ENCODE measurements at regions not wholly inside any gene's neighbourhood (a gene's known extent, or its start where the extent isn't known, plus 50 kb on each side); places are given as distances from the start of the nearest gene placed in this dataset.

DNA sequence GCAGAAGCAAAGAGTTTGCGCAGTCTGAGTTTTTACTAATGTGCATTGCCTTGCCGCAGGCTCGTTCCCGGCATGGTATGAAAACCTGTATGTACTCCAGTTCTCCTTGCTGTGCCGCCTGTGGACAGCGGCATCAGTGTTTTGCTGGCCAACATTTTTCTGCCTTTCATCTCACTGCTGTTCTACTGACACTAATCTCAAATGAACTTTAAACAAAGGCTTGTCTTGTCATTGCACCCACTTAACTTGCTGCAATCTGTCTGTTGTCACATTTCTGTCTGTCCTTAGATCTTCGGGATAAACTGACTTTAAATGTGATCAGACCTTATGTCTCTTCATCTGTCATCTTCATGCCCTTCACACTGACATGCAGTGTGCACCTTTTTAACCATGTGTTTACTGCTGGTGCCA is 71.7 kb upstream of the ZNRF2 start:
- no peak for DNase-seq
- Histone ChIP-seq H3K9me3 (replicated peaks) (peaks cover 3% of the 10 kb centered on the region), H3K4me3 (no peak overlapping the region), H3K36me3 (no peaks in the 10 kb centered on the region), H3K27ac (replicated peaks) (no peak overlapping the region), H3K4me1 (peaks cover 6% of the 10 kb centered on the region), H3K27me3 (ENCODE audit: low read depth) (no peaks in the 10 kb centered on the region)
- TF ChIP-seq, protein P1, sequence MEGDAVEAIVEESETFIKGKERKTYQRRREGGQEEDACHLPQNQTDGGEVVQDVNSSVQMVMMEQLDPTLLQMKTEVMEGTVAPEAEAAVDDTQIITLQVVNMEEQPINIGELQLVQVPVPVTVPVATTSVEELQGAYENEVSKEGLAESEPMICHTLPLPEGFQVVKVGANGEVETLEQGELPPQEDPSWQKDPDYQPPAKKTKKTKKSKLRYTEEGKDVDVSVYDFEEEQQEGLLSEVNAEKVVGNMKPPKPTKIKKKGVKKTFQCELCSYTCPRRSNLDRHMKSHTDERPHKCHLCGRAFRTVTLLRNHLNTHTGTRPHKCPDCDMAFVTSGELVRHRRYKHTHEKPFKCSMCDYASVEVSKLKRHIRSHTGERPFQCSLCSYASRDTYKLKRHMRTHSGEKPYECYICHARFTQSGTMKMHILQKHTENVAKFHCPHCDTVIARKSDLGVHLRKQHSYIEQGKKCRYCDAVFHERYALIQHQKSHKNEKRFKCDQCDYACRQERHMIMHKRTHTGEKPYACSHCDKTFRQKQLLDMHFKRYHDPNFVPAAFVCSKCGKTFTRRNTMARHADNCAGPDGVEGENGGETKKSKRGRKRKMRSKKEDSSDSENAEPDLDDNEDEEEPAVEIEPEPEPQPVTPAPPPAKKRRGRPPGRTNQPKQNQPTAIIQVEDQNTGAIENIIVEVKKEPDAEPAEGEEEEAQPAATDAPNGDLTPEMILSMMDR (IDR thresholded peaks at IDR 0.05; ENCODE audit: borderline replicate concordance), result no peak
- intact Hi-C loops (cut with micrococcal nuclease), result no loop called here

DNA sequence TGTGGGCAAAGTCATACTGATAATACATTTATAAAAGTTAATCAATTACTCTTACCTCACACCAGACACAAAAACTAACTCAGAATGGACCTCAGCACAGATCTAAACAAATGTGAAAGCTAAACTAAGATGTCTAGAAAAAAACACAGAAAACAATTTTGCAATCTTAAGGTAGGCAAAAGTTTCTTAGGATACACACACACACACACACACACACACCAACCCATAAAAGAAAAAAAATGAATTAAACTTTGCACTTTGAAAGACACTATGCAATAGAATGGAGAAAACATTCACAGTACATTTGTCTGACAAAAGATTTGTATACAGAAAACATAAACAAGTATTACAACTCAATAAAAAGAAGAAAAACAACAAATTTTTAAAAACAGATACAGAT is 70.8 kb upstream of the ZNRF2 start:
- Histone ChIP-seq H3K36me3 (no peaks in the 10 kb centered on the region), H3K27ac (replicated peaks) (no peak overlapping the region), H3K9me3 (replicated peaks) (peaks cover 5% of the 10 kb centered on the region), H3K27me3 (ENCODE audit: low read depth) (no peaks in the 10 kb centered on the region), H3K4me3 (no peak overlapping the region), H3K4me1 (peaks cover 6% of the 10 kb centered on the region)
- intact Hi-C loops (cut with micrococcal nuclease), result no loop called here
- DNase-seq, result no peak
- TF ChIP-seq, protein P1 (IDR thresholded peaks at IDR 0.05; ENCODE audit: borderline replicate concordance), result no peak

DNA sequence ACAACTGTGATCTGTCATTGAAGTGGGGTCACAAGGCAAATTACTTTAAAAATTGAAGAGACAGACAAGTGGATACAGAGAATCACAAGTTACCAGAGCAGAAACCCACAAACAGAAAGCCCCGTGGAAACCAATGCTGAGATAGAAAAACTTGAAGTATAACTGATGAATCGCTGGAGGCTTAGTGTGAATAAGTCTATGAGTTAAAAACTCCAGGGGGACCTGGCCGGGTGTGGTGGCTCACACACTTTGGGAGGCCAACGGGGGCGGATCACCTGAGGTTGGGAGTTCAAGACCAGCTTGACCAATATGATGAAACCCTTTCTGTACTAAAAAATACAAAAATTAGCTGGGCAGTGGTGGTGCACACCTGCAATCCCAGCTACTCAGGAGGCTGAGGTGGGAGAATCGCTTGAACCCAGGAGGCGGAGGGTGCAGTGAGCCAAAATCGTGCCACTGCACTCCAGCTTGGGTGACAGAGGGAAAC is 69.7 kb upstream of the ZNRF2 start:
- peaks cover 6% of the 10 kb centered on the region for H3K4me1 ChIP-seq
- TF ChIP-seq, protein P1 (IDR thresholded peaks at IDR 0.05; ENCODE audit: borderline replicate concordance), result no peak
- DNase-seq, result no peak
- intact Hi-C loops (cut with micrococcal nuclease), result no loop called here
- no peak overlapping the region for H3K4me3 ChIP-seq
- no peak overlapping the region for H3K27ac ChIP-seq (replicated peaks)
- peaks cover 15% of the 10 kb centered on the region for H3K9me3 ChIP-seq (replicated peaks)
- no peaks in the 10 kb centered on the region for H3K27me3 ChIP-seq (ENCODE audit: low read depth)
- H3K36me3 ChIP-seq, result no peaks in the 10 kb centered on the region

DNA sequence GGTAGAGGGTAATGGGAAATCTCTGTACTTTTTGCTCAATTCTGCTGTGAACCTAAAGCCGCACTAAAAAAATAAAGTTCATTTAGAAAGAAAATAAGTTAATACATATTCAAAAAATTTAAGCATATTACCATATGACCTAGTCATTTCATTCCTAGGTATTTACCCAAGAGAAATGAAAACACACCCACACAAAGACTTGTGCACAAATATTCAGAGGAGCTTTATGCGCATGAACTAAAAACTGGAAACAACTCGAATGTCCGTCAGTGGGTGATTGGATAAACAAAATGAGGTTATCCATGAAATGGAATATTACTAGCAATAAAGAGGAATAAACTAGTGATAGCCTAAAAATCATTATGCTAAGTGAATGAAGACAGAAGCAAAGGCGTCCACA is 62.6 kb upstream of the ZNRF2 start:
- no peak for DNase-seq
- Histone ChIP-seq H3K4me1 (peaks cover 20% of the 10 kb centered on the region), H3K4me3 (no peak overlapping the region), H3K27me3 (ENCODE audit: low read depth) (no peaks in the 10 kb centered on the region), H3K36me3 (no peaks in the 10 kb centered on the region), H3K27ac (replicated peaks) (no peak overlapping the region), H3K9me3 (replicated peaks) (peaks cover 37% of the 10 kb centered on the region)
- TF ChIP-seq, protein P1 (IDR thresholded peaks at IDR 0.05; ENCODE audit: borderline replicate concordance), result no peak
- intact Hi-C loops (cut with micrococcal nuclease), result no loop called here

DNA sequence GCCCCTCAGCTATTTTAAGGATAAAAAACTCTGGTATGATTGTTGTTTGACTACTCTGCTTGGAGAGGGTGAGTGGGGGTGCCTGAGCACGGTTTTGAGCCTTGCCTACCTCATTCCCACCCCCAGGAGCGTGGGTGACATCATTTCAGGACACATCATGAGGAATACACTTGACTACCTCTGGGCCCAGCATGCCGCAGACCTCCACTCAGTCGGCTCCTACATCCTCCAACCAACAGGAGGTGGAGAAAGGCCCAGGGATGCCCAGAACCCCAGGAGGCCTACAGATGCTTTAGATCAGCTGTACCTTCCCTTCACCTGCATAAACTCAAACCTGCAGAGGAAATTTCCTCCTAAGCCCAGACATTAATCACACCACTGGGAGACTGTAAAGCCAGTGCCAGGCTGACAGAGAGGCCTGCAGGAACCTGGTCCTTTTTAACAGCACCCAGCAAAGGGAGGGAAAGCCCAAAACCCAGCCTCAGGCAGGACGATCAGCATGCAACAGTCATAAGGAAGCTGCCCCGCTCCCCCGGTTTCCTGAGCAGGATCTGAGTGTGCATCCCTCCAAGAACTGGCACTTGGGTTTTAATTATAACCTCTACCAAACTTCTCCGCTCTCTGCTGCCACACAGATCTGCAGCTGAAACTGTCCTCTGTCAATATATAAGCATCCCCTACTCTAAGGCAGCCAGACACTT is 61.7 kb upstream of the ZNRF2 start:
- H3K4me3 ChIP-seq, result no peak overlapping the region
- H3K27me3 ChIP-seq (ENCODE audit: low read depth), result no peaks in the 10 kb centered on the region
- intact Hi-C loops (cut with micrococcal nuclease), result no loop called here
- no peak for DNase-seq
- H3K36me3 ChIP-seq, result no peaks in the 10 kb centered on the region
- peaks cover 34% of the 10 kb centered on the region for H3K9me3 ChIP-seq (replicated peaks)
- H3K4me1 ChIP-seq, result peaks cover 22% of the 10 kb centered on the region
- TF ChIP-seq, protein P1 (IDR thresholded peaks at IDR 0.05; ENCODE audit: borderline replicate concordance), result no peak
- H3K27ac ChIP-seq (replicated peaks), result no peak overlapping the region

Measured in left ventricle myocardium inferior (tissue), 1 donor.